HEK293 (cell line): ENCODE measurements at regions not wholly inside any gene's neighbourhood (a gene's known extent, or its start where the extent isn't known, plus 50 kb on each side); places are given as distances from the start of the nearest gene placed in this dataset.

ENCODE experiments used
- CTCF ChIA-PET: fragments of 350-600 bp; formaldehyde crosslinking; extraction: SDS; loops from one replicate; lab custom pipeline; 2021; ENCODE audit warnings: antibody characterized with exemption; lab: Yijun Ruan, JAX
- POLR2A ChIA-PET: fragments of 300-600 bp; formaldehyde crosslinking; extraction: SDS; loops from one replicate; lab custom pipeline; 2020; ENCODE audit warnings: antibody characterized with exemption, inconsistent platforms; lab: Yijun Ruan, JAX
- H3K27ac ChIP-seq: fragments of 200-500 bp; sonication (Bioruptor generic); 2 replicates; pipeline ENCODE4 v1.5.1; 2014; ENCODE audit warnings: low read depth, low read length, control low read depth, inconsistent platforms; ENCODE audit errors: extremely low read depth
- H3K36me3 ChIP-seq, 2 experiments: fragments of 200-500 bp in 1 of 2; sonication (Bioruptor generic) in 1 of 2; 1 replicate in 1 of 2; 2 replicates in 1 of 2; pipeline ENCODE4 v1.5.1; 2014 to 2017; ENCODE audit warnings: inconsistent platforms in 2 of 2, low read length in 2 of 2; ENCODE audit not compliant: control insufficient read depth in 2 of 2, insufficient read depth in 1 of 2
- H3K4me1 ChIP-seq: fragments of 200-500 bp; sonication (Bioruptor generic); 2 replicates; pipeline ENCODE4 v1.5.1; 2014; ENCODE audit warnings: mild to moderate bottlenecking, low read length, inconsistent platforms; ENCODE audit not compliant: control insufficient read depth, insufficient read depth
- H3K4me3 ChIP-seq: 2 replicates; pipeline ENCODE4 v1.5.1; 2011; ENCODE audit warnings: low read depth, mild to moderate bottlenecking, control low read depth, low read length, moderate library complexity
- H3K9me3 ChIP-seq: fragments of 200-500 bp; sonication (Bioruptor generic); 2 replicates; pipeline ENCODE4 v1.5.1; 2014; ENCODE audit warnings: low read depth, low read length, inconsistent platforms; ENCODE audit not compliant: control insufficient read depth, insufficient read depth
- HOXD13 ChIP-seq: sonication (generic); formaldehyde crosslinking; IDR thresholded peaks from 2 replicates; pipeline ENCODE4 v1.8.0; 2022; ENCODE audit warnings: missing genetic modification reagents, borderline replicate concordance
- KLF8 ChIP-seq: fragments of 450-650 bp; formaldehyde crosslinking; IDR thresholded peaks from 2 replicates; pipeline ENCODE4 v1.5.1; 2016; ENCODE audit warnings: missing biosample characterization, missing genetic modification characterization
- YY1 ChIP-seq: fragments of 450-650 bp; formaldehyde crosslinking; IDR thresholded peaks from 2 replicates; pipeline ENCODE4 v1.5.1; 2018; ENCODE audit warnings: missing biosample characterization, missing genetic modification characterization
- ZBTB1 ChIP-seq: fragments of 450-650 bp; formaldehyde crosslinking; IDR thresholded peaks from 2 replicates; pipeline ENCODE4 v1.5.1; 2016; ENCODE audit warnings: missing biosample characterization, missing genetic modification characterization
- ZNF132 ChIP-seq: fragments of 450-650 bp; formaldehyde crosslinking; IDR thresholded peaks from 2 replicates; pipeline ENCODE4 v1.5.1; 2017; ENCODE audit warnings: missing biosample characterization, missing genetic modification characterization, borderline replicate concordance
- ZNF19 ChIP-seq: fragments of 450-650 bp; formaldehyde crosslinking; IDR thresholded peaks from 2 replicates; pipeline ENCODE4; 2016; ENCODE audit warnings: missing biosample characterization, missing genetic modification characterization, low read depth
- ZNF248 ChIP-seq: fragments of 450-650 bp; formaldehyde crosslinking; IDR thresholded peaks from 2 replicates; pipeline ENCODE4 v1.5.1; 2017; ENCODE audit warnings: missing biosample characterization, missing genetic modification characterization
- ZNF292 ChIP-seq: fragments of 450-650 bp; formaldehyde crosslinking; IDR thresholded peaks from 2 replicates; pipeline ENCODE4 v1.5.1; 2016; ENCODE audit warnings: low read depth, missing biosample characterization, missing genetic modification characterization, borderline replicate concordance
- ZNF354C ChIP-seq: fragments of 450-650 bp; formaldehyde crosslinking; IDR thresholded peaks from 2 replicates; pipeline ENCODE4 v1.5.1; 2016; ENCODE audit warnings: missing biosample characterization, missing genetic modification characterization, low read depth, borderline replicate concordance
- ZNF510 ChIP-seq: fragments of 450-650 bp; formaldehyde crosslinking; IDR thresholded peaks from 2 replicates; pipeline ENCODE4 v1.5.1; 2018; ENCODE audit warnings: mild to moderate bottlenecking, missing genetic modification characterization, missing biosample characterization; ENCODE audit not compliant: insufficient replicate concordance
- ZNF558 ChIP-seq: fragments of 450-650 bp; formaldehyde crosslinking; IDR thresholded peaks from 2 replicates; pipeline ENCODE4 v1.5.1; 2016; ENCODE audit warnings: missing biosample characterization, missing genetic modification characterization
- ZNF639 ChIP-seq: fragments of 450-650 bp; formaldehyde crosslinking; IDR thresholded peaks from 2 replicates; pipeline ENCODE4 v1.5.1; 2016; ENCODE audit warnings: missing biosample characterization, missing genetic modification characterization
- TF ChIP-seq, protein P1 (sequence below): fragments of 450-650 bp; formaldehyde crosslinking; IDR thresholded peaks from 2 replicates; pipeline ENCODE4 v1.5.1; 2016; ENCODE audit warnings: missing biosample characterization, missing genetic modification characterization
- TF ChIP-seq, protein P2 (sequence below): fragments of 450-650 bp; formaldehyde crosslinking; IDR thresholded peaks from 2 replicates; pipeline ENCODE4 v1.5.1; 2016; ENCODE audit warnings: missing biosample characterization, missing genetic modification characterization
- TF ChIP-seq, protein P3 (sequence below): fragments of 450-650 bp; formaldehyde crosslinking; conservative IDR thresholded peaks from 2 replicates; pipeline ENCODE4 v1.5.1; 2016; ENCODE audit warnings: low read depth, missing biosample characterization, missing genetic modification characterization
- TF ChIP-seq, protein P4 (sequence below): fragments of 450-650 bp; formaldehyde crosslinking; IDR thresholded peaks from 2 replicates; pipeline ENCODE4 v1.5.1; 2017; ENCODE audit warnings: missing biosample characterization, missing genetic modification characterization

DNA sequence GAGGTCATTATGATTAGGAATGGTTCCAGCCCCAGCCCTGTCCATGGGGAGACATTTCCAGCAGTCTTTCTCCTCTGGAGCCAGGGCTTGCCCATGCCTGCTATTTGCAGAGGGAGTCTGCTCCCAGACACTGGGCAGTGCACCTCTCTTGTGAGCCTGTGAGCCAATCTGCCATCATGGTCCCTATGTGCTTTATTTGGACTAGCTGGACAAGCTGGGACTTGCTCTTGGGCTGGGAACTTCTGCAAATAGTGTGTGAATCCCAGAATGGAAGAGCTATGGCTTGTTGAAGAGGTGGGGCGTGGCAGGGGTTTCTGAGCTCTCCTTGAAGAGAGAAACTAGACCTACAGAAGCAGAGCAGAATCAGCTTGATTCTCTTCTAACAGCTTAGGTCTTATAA, 53.7 kb upstream of the KY start:
- POLR2A ChIA-PET = interaction anchor here (0.9 kb wide), 1 partner anchor 640 kb away, joined by 3 read pairs; no protein-coding TSS in a partner anchor
- no peak for TF ChIP-seq YY1 (tag by site-specific recombination)
- TF ChIP-seq, protein P1, sequence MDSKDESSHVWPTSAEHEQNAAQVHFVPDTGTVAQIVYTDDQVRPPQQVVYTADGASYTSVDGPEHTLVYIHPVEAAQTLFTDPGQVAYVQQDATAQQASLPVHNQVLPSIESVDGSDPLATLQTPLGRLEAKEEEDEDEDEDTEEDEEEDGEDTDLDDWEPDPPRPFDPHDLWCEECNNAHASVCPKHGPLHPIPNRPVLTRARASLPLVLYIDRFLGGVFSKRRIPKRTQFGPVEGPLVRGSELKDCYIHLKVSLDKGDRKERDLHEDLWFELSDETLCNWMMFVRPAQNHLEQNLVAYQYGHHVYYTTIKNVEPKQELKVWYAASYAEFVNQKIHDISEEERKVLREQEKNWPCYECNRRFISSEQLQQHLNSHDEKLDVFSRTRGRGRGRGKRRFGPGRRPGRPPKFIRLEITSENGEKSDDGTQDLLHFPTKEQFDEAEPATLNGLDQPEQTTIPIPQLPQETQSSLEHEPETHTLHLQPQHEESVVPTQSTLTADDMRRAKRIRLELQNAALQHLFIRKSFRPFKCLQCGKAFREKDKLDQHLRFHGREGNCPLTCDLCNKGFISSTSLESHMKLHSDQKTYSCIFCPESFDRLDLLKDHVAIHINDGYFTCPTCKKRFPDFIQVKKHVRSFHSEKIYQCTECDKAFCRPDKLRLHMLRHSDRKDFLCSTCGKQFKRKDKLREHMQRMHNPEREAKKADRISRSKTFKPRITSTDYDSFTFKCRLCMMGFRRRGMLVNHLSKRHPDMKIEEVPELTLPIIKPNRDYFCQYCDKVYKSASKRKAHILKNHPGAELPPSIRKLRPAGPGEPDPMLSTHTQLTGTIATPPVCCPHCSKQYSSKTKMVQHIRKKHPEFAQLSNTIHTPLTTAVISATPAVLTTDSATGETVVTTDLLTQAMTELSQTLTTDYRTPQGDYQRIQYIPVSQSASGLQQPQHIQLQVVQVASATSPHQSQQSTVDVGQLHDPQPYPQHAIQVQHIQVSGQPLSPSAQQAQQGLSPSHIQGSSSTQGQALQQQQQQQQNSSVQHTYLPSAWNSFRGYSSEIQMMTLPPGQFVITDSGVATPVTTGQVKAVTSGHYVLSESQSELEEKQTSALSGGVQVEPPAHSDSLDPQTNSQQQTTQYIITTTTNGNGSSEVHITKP = peak; percentile 60
- no peak overlapping the region for H3K4me3 ChIP-seq
- no peaks in the 10 kb centered on the region for H3K4me1 ChIP-seq
- no peaks in the 10 kb centered on the region for H3K36me3 ChIP-seq
- H3K9me3 ChIP-seq = no peaks in the 10 kb centered on the region
- no peak overlapping the region for H3K27ac ChIP-seq
- CTCF ChIA-PET = no interaction called here

DNA sequence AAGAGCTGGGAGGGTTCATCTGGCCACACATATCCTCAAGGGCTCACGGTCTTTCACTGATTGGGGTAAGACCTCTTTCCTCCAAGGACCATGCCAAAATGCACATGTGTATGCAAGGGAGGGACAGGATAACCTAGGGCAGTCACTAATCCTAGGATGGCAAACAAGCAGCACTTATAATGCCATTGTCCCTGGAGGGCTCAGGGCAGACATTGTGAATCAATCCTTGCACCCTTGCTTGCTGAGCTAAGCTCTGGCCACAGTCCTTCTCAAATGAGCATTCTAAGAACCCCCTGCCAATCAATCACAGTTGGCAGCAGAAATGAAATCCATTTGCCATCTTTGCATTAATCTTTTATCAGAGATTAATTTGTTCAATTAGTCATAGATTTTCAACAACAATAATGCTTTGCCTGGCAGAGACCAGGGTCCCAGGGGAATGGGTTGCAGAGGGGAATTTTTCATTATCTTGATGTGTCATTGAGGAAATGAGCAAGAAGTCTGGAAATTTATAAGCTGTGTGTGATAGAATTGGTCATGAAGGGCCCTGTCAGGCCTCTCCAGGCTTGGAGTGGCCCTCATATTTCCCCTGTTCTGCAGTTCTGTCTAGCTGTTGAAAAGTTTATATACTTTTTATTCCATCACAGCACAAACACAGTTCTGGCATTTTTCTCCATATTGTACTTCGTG, 57.2 kb upstream of the KY start:
- TF ChIP-seq, protein P2, sequence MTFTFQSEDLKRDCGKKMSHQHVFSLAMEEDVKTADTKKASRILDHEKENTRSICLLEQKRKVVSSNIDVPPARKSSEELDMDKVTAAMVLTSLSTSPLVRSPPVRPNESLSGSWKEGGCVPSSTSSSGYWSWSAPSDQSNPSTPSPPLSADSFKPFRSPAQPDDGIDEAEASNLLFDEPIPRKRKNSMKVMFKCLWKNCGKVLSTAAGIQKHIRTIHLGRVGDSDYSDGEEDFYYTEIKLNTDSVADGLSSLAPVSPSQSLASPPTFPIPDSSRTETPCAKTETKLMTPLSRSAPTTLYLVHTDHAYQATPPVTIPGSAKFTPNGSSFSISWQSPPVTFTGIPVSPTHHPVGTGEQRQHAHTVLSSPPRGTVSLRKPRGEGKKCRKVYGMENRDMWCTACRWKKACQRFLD (tag by site-specific recombination) = no peak
- no peak for TF ChIP-seq ZNF558 (tag by site-specific recombination)
- no peak for TF ChIP-seq ZNF639 (tag by site-specific recombination)
- TF ChIP-seq ZNF354C (tag by site-specific recombination) = no peak
- TF ChIP-seq HOXD13 (CRISPR knock-in tag) = no peak
- TF ChIP-seq ZNF19 = no peak
- no peak for TF ChIP-seq ZBTB1 (tag by site-specific recombination)
- TF ChIP-seq KLF8 (tag by site-specific recombination) = no peak
- H3K36me3 ChIP-seq = no peaks in the 10 kb centered on the region
- H3K4me1 ChIP-seq = no peaks in the 10 kb centered on the region
- ChIA-PET POLR2A (no interaction called here), CTCF (interaction anchor here (0.8 kb wide), 1 partner anchor 629 kb away, joined by 4 read pairs; no protein-coding TSS in a partner anchor)
- no peak overlapping the region for H3K4me3 ChIP-seq
- no peak overlapping the region for H3K27ac ChIP-seq
- no peaks in the 10 kb centered on the region for H3K9me3 ChIP-seq

- POLR2A ChIA-PET = no interaction called here
- CTCF ChIA-PET = interaction anchor here (0.8 kb wide), 1 partner anchor 629 kb away, joined by 4 read pairs; no protein-coding TSS in a partner anchor
- TF ChIP-seq, protein P3, sequence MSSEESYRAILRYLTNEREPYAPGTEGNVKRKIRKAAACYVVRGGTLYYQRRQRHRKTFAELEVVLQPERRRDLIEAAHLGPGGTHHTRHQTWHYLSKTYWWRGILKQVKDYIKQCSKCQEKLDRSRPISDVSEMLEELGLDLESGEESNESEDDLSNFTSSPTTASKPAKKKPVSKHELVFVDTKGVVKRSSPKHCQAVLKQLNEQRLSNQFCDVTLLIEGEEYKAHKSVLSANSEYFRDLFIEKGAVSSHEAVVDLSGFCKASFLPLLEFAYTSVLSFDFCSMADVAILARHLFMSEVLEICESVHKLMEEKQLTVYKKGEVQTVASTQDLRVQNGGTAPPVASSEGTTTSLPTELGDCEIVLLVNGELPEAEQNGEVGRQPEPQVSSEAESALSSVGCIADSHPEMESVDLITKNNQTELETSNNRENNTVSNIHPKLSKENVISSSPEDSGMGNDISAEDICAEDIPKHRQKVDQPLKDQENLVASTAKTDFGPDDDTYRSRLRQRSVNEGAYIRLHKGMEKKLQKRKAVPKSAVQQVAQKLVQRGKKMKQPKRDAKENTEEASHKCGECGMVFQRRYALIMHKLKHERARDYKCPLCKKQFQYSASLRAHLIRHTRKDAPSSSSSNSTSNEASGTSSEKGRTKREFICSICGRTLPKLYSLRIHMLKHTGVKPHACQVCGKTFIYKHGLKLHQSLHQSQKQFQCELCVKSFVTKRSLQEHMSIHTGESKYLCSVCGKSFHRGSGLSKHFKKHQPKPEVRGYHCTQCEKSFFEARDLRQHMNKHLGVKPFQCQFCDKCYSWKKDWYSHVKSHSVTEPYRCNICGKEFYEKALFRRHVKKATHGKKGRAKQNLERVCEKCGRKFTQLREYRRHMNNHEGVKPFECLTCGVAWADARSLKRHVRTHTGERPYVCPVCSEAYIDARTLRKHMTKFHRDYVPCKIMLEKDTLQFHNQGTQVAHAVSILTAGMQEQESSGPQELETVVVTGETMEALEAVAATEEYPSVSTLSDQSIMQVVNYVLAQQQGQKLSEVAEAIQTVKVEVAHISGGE (tag by site-specific recombination) = no peak
- no peak for TF ChIP-seq ZNF248 (tag by site-specific recombination)
- no peak for TF ChIP-seq ZNF510 (tag by site-specific recombination)
- TF ChIP-seq, protein P4, sequence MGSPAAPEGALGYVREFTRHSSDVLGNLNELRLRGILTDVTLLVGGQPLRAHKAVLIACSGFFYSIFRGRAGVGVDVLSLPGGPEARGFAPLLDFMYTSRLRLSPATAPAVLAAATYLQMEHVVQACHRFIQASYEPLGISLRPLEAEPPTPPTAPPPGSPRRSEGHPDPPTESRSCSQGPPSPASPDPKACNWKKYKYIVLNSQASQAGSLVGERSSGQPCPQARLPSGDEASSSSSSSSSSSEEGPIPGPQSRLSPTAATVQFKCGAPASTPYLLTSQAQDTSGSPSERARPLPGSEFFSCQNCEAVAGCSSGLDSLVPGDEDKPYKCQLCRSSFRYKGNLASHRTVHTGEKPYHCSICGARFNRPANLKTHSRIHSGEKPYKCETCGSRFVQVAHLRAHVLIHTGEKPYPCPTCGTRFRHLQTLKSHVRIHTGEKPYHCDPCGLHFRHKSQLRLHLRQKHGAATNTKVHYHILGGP (tag by site-specific recombination) = no peak
- TF ChIP-seq ZNF292 (tag by site-specific recombination) = no peak
- no peak for TF ChIP-seq ZNF132 (tag by site-specific recombination)
- Histone ChIP-seq H3K4me3 (no peak overlapping the region), H3K36me3 (no peaks in the 10 kb centered on the region), H3K27ac (no peak overlapping the region), H3K9me3 (no peaks in the 10 kb centered on the region), H3K4me1 (no peaks in the 10 kb centered on the region)
These were observed 57.8 kb upstream of the KY start for GRCh38 chr3:134708671-134709070.
